Activated CD8-positive, alpha-beta memory T cell treated with anti-CD3 and anti-CD28 coated beads, Interleukin-2, amount 10 ng/mL, durations not matched to agents 7 days and 5 days (primary cell): ENCODE measurements at regions not wholly inside any gene's neighbourhood (a gene's known extent, or its start where the extent isn't known, plus 50 kb on each side); places are given as distances from the start of the nearest gene placed in this dataset.
"Not testable (repeated sequence)": the region's sequence is repeated elsewhere in the genome, so short reads cannot be mapped to it uniquely, and the experiment has no call there.

Source experiments
- ATAC-seq: fragments of 150-1000 bp; cut with Tn5 transposase; one replicate; pipeline ENCODE4 v1.10.0; 2021; ENCODE audit warnings: moderate library complexity
- CTCF ChIA-PET: fragments of 350-600 bp; sonication (Branson Sonifier 250); formaldehyde crosslinking; loops from one replicate; lab custom pipeline; 2021; ENCODE audit warnings: antibody characterized with exemption; lab: Charles Lee
- DNase-seq: peaks from one replicate; pipeline ENCODE4 v3.0.0-alpha.2; 2020
- H3K27ac Mint-ChIP-seq: one replicate; pipeline ENCODE4 v1.8.0; 2021; ENCODE audit warnings: mild to moderate bottlenecking, mixed read lengths
- H3K27me3 Mint-ChIP-seq: one replicate; pipeline ENCODE4 v1.8.0; 2021; ENCODE audit warnings: mixed read lengths
- H3K36me3 Mint-ChIP-seq: one replicate; pipeline ENCODE4 v1.8.0; 2021; ENCODE audit warnings: mild to moderate bottlenecking, mixed read lengths
- H3K4me1 Mint-ChIP-seq: one replicate; pipeline ENCODE4 v1.8.0; 2021; ENCODE audit warnings: mixed read lengths
- H3K4me3 Mint-ChIP-seq: one replicate; pipeline ENCODE4 v1.8.0; 2021; ENCODE audit warnings: mild to moderate bottlenecking, moderate library complexity, mixed read lengths
- H3K9me3 Mint-ChIP-seq: one replicate; pipeline ENCODE4 v1.8.0; 2022; ENCODE audit warnings: low read depth, mixed read lengths

- no peaks in the 10 kb centered on the region for H3K9me3 Mint-ChIP-seq
- no peak overlapping the region for H3K4me3 Mint-ChIP-seq
- CTCF ChIA-PET, result interaction anchor here (1.5 kb wide), 1 partner anchor 165 kb away, joined by 3 read pairs; no protein-coding TSS in a partner anchor
- H3K4me1 Mint-ChIP-seq, result no peaks in the 10 kb centered on the region
- no peaks in the 10 kb centered on the region for H3K27me3 Mint-ChIP-seq
- no peak for DNase-seq
- H3K36me3 Mint-ChIP-seq, result no peaks in the 10 kb centered on the region
- ATAC-seq, result no peak
- H3K27ac Mint-ChIP-seq, result no peak overlapping the region
Observed at GRCh38 chr12:80015660-80016059, 80.8 kb upstream of the PPP1R12A start.

- H3K27ac Mint-ChIP-seq, H3K4me3 Mint-ChIP-seq, H3K9me3 Mint-ChIP-seq, DNase-seq, H3K36me3 Mint-ChIP-seq, CTCF ChIA-PET, ATAC-seq, H3K27me3 Mint-ChIP-seq, H3K4me1 Mint-ChIP-seq: not testable (repeated sequence)
Observed at GRCh38 chr12:80003744-80004143, 68.8 kb upstream of the PPP1R12A start.

- peaks cover 2% of the 10 kb centered on the region for H3K27me3 Mint-ChIP-seq
- no peaks in the 10 kb centered on the region for H3K9me3 Mint-ChIP-seq
- ATAC-seq, result no peak
- no peaks in the 10 kb centered on the region for H3K36me3 Mint-ChIP-seq
- CTCF ChIA-PET, result no interaction called here
- H3K4me3 Mint-ChIP-seq, result no peak overlapping the region
- DNase-seq, result no peak
- no peaks in the 10 kb centered on the region for H3K4me1 Mint-ChIP-seq
- H3K27ac Mint-ChIP-seq, result no peak overlapping the region
Observed at GRCh38 chr12:80001562-80001961, 66.7 kb upstream of the PPP1R12A start.

- peaks cover 2% of the 10 kb centered on the region for H3K27me3 Mint-ChIP-seq
- CTCF ChIA-PET, result no interaction called here
- DNase-seq, result no peak
- no peaks in the 10 kb centered on the region for H3K9me3 Mint-ChIP-seq
- H3K4me1 Mint-ChIP-seq, result no peaks in the 10 kb centered on the region
- H3K4me3 Mint-ChIP-seq, result no peak overlapping the region
- no peak overlapping the region for H3K27ac Mint-ChIP-seq
- H3K36me3 Mint-ChIP-seq, result no peaks in the 10 kb centered on the region
- no peak for ATAC-seq
Observed at GRCh38 chr12:80000831-80001230, 65.9 kb upstream of the PPP1R12A start.

- Mint-ChIP-seq H3K4me1 (no peaks in the 10 kb centered on the region), H3K27me3 (peaks cover 2% of the 10 kb centered on the region), H3K27ac (no peak overlapping the region), H3K36me3 (no peaks in the 10 kb centered on the region), H3K9me3 (no peaks in the 10 kb centered on the region), H3K4me3 (no peak overlapping the region)
- DNase-seq (no peak), ATAC-seq (no peak)
- CTCF ChIA-PET, result no interaction called here
Observed at GRCh38 chr12:79998554-79998953, 63.7 kb upstream of the PPP1R12A start.

- ATAC-seq (no peak), DNase-seq (no peak)
- Mint-ChIP-seq H3K4me3 (no peak overlapping the region), H3K27ac (no peak overlapping the region), H3K36me3 (no peaks in the 10 kb centered on the region), H3K27me3 (peaks cover 2% of the 10 kb centered on the region), H3K9me3 (no peaks in the 10 kb centered on the region), H3K4me1 (no peaks in the 10 kb centered on the region)
- CTCF ChIA-PET, result no interaction called here
Observed at GRCh38 chr12:79997096-79997791, 62.3 kb upstream of the PPP1R12A start.

- H3K9me3 Mint-ChIP-seq, H3K36me3 Mint-ChIP-seq, CTCF ChIA-PET, H3K4me3 Mint-ChIP-seq, ATAC-seq, DNase-seq, H3K4me1 Mint-ChIP-seq, H3K27me3 Mint-ChIP-seq, H3K27ac Mint-ChIP-seq: not testable (repeated sequence)
Observed at GRCh38 chr12:79995385-79996084, 60.6 kb upstream of the PPP1R12A start.

GRCh38 chr12:79993106-79993862, 58.4 kb upstream of the PPP1R12A start:
- Mint-ChIP-seq H3K9me3 (no peaks in the 10 kb centered on the region), H3K36me3 (no peaks in the 10 kb centered on the region), H3K27me3 (no peaks in the 10 kb centered on the region), H3K27ac (no peak overlapping the region), H3K4me1 (peaks cover 2% of the 10 kb centered on the region), H3K4me3 (no peak overlapping the region)
- CTCF ChIA-PET, result no interaction called here
- no peak for ATAC-seq
- no peak for DNase-seq

GRCh38 chr12:79991586-79991985, 56.7 kb upstream of the PPP1R12A start:
- no peak overlapping the region for H3K27ac Mint-ChIP-seq
- no peaks in the 10 kb centered on the region for H3K9me3 Mint-ChIP-seq
- DNase-seq (no peak), ATAC-seq (no peak)
- H3K27me3 Mint-ChIP-seq, result peaks cover 2% of the 10 kb centered on the region
- H3K4me3 Mint-ChIP-seq, result no peak overlapping the region
- CTCF ChIA-PET, result interaction anchor here (1.1 kb wide), 1 partner anchor 18 kb away, joined by 3 read pairs; no protein-coding TSS in a partner anchor
- H3K36me3 Mint-ChIP-seq, result no peaks in the 10 kb centered on the region
- H3K4me1 Mint-ChIP-seq, result peaks cover 2% of the 10 kb centered on the region

GRCh38 chr12:79990509-79991338, 55.8 kb upstream of the PPP1R12A start:
- H3K4me1 Mint-ChIP-seq, DNase-seq, H3K27me3 Mint-ChIP-seq, H3K9me3 Mint-ChIP-seq, ATAC-seq, H3K4me3 Mint-ChIP-seq, CTCF ChIA-PET, H3K36me3 Mint-ChIP-seq, H3K27ac Mint-ChIP-seq: not testable (repeated sequence)

GRCh38 chr12:79988368-79988767, 53.5 kb upstream of the PPP1R12A start:
- Mint-ChIP-seq H3K4me1 (peaks cover 2% of the 10 kb centered on the region), H3K27me3 (peaks cover 11% of the 10 kb centered on the region), H3K9me3 (no peaks in the 10 kb centered on the region), H3K36me3 (no peaks in the 10 kb centered on the region), H3K27ac (no peak overlapping the region), H3K4me3 (no peak overlapping the region)
- no peak for DNase-seq
- no peak for ATAC-seq
- CTCF ChIA-PET, result no interaction called here

GRCh38 chr12:79987731-79988130, 52.8 kb upstream of the PPP1R12A start:
- ATAC-seq, result no peak
- peaks cover 2% of the 10 kb centered on the region for H3K4me1 Mint-ChIP-seq
- H3K4me3 Mint-ChIP-seq, result no peak overlapping the region
- no peaks in the 10 kb centered on the region for H3K9me3 Mint-ChIP-seq
- H3K27me3 Mint-ChIP-seq, result peaks cover 11% of the 10 kb centered on the region
- CTCF ChIA-PET, result no interaction called here
- H3K36me3 Mint-ChIP-seq, result no peaks in the 10 kb centered on the region
- no peak overlapping the region for H3K27ac Mint-ChIP-seq
- DNase-seq, result no peak
